WTC11 (cell line): ENCODE measurements at regions not wholly inside any gene's neighbourhood (a gene's known extent, or its start where the extent isn't known, plus 50 kb on each side); places are given as distances from the start of the nearest gene placed in this dataset.
A peak's percentile ranks its signal among the peaks of the same experiment; 100 is the strongest.

Source experiments
- ATF1 ChIP-seq: sonication (generic); formaldehyde crosslinking; IDR thresholded peaks from 2 replicates; pipeline ENCODE4 v1.8.1; 2023; ENCODE audit warnings: mild to moderate bottlenecking, moderate library complexity, missing genetic modification reagents
- CREM ChIP-seq: sonication (generic); formaldehyde crosslinking; IDR thresholded peaks from 2 replicates; pipeline ENCODE4 v1.8.1; 2022; ENCODE audit warnings: mild to moderate bottlenecking, missing genetic modification reagents, moderate library complexity
- ELF4 ChIP-seq: sonication (generic); formaldehyde crosslinking; IDR thresholded peaks from 2 replicates; pipeline ENCODE4 v1.8.1; 2022; ENCODE audit warnings: low read depth, mild to moderate bottlenecking, moderate library complexity, missing genetic modification reagents
- GTF2I ChIP-seq: fragments of 250-450 bp; sonication (Bioruptor Pico); conservative IDR thresholded peaks from 2 replicates; pipeline ENCODE4 v1.4.0; 2021; ENCODE audit warnings: mild to moderate bottlenecking
- HMGA2 ChIP-seq: fragments of 250-450 bp; sonication (Bioruptor Pico); IDR thresholded peaks from 2 replicates; pipeline ENCODE4 v1.4.0; 2021; ENCODE audit warnings: mild to moderate bottlenecking, moderate library complexity
- NFE2L1 ChIP-seq: sonication (generic); formaldehyde crosslinking; IDR thresholded peaks from 2 replicates; pipeline ENCODE4 v1.8.1; 2023; ENCODE audit warnings: missing genetic modification reagents
- NR1H2 ChIP-seq: sonication (generic); formaldehyde crosslinking; IDR thresholded peaks from 2 replicates; pipeline ENCODE4 v1.9.0; 2021; ENCODE audit warnings: mild to moderate bottlenecking, moderate library complexity, missing genetic modification reagents
- NR2C2 ChIP-seq: sonication (generic); formaldehyde crosslinking; IDR thresholded peaks from 2 replicates; pipeline ENCODE4 v1.8.0; 2022; ENCODE audit warnings: mild to moderate bottlenecking, missing genetic modification reagents
- SMAD3 ChIP-seq: sonication (generic); formaldehyde crosslinking; IDR thresholded peaks from 2 replicates; pipeline ENCODE4 v1.8.0; 2022; ENCODE audit warnings: missing genetic modification reagents, mild to moderate bottlenecking, borderline replicate concordance
- TCF7 ChIP-seq: sonication (generic); formaldehyde crosslinking; IDR thresholded peaks from 2 replicates; pipeline ENCODE4 v1.8.0; 2022; ENCODE audit warnings: mild to moderate bottlenecking, low read depth, missing genetic modification reagents, moderate library complexity
- TEAD1 ChIP-seq: sonication (generic); formaldehyde crosslinking; IDR thresholded peaks from 2 replicates; pipeline ENCODE4 v1.8.0; 2022; ENCODE audit warnings: mild to moderate bottlenecking, missing genetic modification reagents
- ZNF121 ChIP-seq: sonication (generic); formaldehyde crosslinking; IDR thresholded peaks from 2 replicates; pipeline ENCODE4 v1.8.0; 2023; ENCODE audit warnings: missing genetic modification reagents
- ZNF232 ChIP-seq: sonication (generic); formaldehyde crosslinking; IDR thresholded peaks from 2 replicates; pipeline ENCODE4 v1.8.0; 2022; ENCODE audit warnings: mild to moderate bottlenecking, missing genetic modification reagents
- ZNF263 ChIP-seq: sonication (generic); formaldehyde crosslinking; IDR thresholded peaks from 2 replicates; pipeline ENCODE4 v1.8.1; 2022; ENCODE audit warnings: low read depth, mild to moderate bottlenecking, moderate library complexity, missing genetic modification reagents
- ZNF317 ChIP-seq: sonication (generic); formaldehyde crosslinking; IDR thresholded peaks from 2 replicates; pipeline ENCODE4 v1.8.1; 2023; ENCODE audit warnings: low read depth, mild to moderate bottlenecking, moderate library complexity, missing genetic modification reagents, borderline replicate concordance
- ZNF671 ChIP-seq: fragments of 250-450 bp; sonication (Bioruptor Pico); IDR thresholded peaks from 2 replicates; pipeline ENCODE4 v1.8.0; 2021; ENCODE audit warnings: mild to moderate bottlenecking
- TF ChIP-seq, protein P1 (sequence below): fragments of 250-450 bp; sonication (Bioruptor Pico); IDR thresholded peaks from 2 replicates; pipeline ENCODE4 v1.9.0; 2021; ENCODE audit warnings: mild to moderate bottlenecking
- TF ChIP-seq, protein P2 (sequence below): sonication (generic); formaldehyde crosslinking; IDR thresholded peaks from 2 replicates; pipeline ENCODE4 v1.8.1; 2022; ENCODE audit warnings: mild to moderate bottlenecking, missing genetic modification reagents, moderate library complexity, borderline replicate concordance
- TF ChIP-seq, protein P3 (sequence below): sonication (generic); formaldehyde crosslinking; IDR thresholded peaks from 2 replicates; pipeline ENCODE4 v1.8.1; 2022; ENCODE audit warnings: mild to moderate bottlenecking, moderate library complexity, missing genetic modification reagents
- TF ChIP-seq, protein P4 (sequence below): sonication (generic); formaldehyde crosslinking; IDR thresholded peaks from 2 replicates; pipeline ENCODE4 v1.8.1; 2022; ENCODE audit warnings: low read depth, missing genetic modification reagents, borderline replicate concordance
- TF ChIP-seq, protein P5 (sequence below): sonication (generic); formaldehyde crosslinking; IDR thresholded peaks from 2 replicates; pipeline ENCODE4 v1.8.1; 2023; ENCODE audit warnings: mild to moderate bottlenecking, moderate library complexity, missing genetic modification reagents
- TF ChIP-seq, protein P6 (sequence below): sonication (generic); formaldehyde crosslinking; IDR thresholded peaks from 2 replicates; pipeline ENCODE4 v1.8.0; 2023; ENCODE audit warnings: missing genetic modification reagents
- TF ChIP-seq, protein P7 (sequence below): sonication (generic); formaldehyde crosslinking; conservative IDR thresholded peaks from 2 replicates; pipeline ENCODE4 v1.8.1; 2023; ENCODE audit warnings: mild to moderate bottlenecking, low read depth, missing genetic modification reagents, moderate library complexity
- TF ChIP-seq, protein P8 (sequence below): sonication (generic); formaldehyde crosslinking; IDR thresholded peaks from 2 replicates; pipeline ENCODE4 v1.8.0; 2022; ENCODE audit warnings: mild to moderate bottlenecking, missing genetic modification reagents
- TF ChIP-seq, protein P9 (sequence below): fragments of 200-600 bp; IDR thresholded peaks from 2 replicates; pipeline ENCODE4 v1.8.0; 2022; ENCODE audit warnings: antibody characterized with exemption
- TF ChIP-seq, protein P10 (sequence below): sonication (generic); formaldehyde crosslinking; IDR thresholded peaks from 2 replicates; pipeline ENCODE4 v1.8.0; 2022; ENCODE audit warnings: mild to moderate bottlenecking, missing genetic modification reagents

DNA sequence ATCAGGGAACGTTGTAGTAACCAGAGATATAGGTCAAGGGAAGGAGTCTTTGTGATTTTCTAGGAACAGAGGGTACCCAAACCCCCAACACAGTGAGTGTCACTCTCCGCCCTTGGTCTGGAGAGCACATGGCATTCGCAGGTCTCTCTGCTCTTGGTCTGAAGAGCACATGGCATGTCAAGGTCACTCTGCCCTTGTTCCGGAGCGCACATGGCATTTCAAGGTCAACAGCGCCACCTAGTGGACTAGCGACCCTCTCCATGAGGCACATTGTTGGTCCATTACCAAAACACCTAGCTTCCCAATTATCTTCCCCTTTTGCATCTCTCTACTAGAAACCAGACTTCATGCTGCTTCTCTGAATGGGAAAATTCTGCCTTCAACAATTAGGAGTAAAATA lies 260.0 kb downstream of the C6orf118 start (continued):
- TF ChIP-seq, protein P1, sequence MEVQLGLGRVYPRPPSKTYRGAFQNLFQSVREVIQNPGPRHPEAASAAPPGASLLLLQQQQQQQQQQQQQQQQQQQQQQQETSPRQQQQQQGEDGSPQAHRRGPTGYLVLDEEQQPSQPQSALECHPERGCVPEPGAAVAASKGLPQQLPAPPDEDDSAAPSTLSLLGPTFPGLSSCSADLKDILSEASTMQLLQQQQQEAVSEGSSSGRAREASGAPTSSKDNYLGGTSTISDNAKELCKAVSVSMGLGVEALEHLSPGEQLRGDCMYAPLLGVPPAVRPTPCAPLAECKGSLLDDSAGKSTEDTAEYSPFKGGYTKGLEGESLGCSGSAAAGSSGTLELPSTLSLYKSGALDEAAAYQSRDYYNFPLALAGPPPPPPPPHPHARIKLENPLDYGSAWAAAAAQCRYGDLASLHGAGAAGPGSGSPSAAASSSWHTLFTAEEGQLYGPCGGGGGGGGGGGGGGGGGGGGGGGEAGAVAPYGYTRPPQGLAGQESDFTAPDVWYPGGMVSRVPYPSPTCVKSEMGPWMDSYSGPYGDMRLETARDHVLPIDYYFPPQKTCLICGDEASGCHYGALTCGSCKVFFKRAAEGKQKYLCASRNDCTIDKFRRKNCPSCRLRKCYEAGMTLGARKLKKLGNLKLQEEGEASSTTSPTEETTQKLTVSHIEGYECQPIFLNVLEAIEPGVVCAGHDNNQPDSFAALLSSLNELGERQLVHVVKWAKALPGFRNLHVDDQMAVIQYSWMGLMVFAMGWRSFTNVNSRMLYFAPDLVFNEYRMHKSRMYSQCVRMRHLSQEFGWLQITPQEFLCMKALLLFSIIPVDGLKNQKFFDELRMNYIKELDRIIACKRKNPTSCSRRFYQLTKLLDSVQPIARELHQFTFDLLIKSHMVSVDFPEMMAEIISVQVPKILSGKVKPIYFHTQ (CRISPR knock-in tag), result no peak
- TF ChIP-seq, protein P2, sequence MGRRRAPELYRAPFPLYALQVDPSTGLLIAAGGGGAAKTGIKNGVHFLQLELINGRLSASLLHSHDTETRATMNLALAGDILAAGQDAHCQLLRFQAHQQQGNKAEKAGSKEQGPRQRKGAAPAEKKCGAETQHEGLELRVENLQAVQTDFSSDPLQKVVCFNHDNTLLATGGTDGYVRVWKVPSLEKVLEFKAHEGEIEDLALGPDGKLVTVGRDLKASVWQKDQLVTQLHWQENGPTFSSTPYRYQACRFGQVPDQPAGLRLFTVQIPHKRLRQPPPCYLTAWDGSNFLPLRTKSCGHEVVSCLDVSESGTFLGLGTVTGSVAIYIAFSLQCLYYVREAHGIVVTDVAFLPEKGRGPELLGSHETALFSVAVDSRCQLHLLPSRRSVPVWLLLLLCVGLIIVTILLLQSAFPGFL, result no peak
- TF ChIP-seq, protein P3, sequence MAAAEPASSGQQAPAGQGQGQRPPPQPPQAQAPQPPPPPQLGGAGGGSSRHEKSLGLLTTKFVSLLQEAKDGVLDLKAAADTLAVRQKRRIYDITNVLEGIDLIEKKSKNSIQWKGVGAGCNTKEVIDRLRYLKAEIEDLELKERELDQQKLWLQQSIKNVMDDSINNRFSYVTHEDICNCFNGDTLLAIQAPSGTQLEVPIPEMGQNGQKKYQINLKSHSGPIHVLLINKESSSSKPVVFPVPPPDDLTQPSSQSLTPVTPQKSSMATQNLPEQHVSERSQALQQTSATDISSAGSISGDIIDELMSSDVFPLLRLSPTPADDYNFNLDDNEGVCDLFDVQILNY, result no peak
- TF ChIP-seq, protein P4, sequence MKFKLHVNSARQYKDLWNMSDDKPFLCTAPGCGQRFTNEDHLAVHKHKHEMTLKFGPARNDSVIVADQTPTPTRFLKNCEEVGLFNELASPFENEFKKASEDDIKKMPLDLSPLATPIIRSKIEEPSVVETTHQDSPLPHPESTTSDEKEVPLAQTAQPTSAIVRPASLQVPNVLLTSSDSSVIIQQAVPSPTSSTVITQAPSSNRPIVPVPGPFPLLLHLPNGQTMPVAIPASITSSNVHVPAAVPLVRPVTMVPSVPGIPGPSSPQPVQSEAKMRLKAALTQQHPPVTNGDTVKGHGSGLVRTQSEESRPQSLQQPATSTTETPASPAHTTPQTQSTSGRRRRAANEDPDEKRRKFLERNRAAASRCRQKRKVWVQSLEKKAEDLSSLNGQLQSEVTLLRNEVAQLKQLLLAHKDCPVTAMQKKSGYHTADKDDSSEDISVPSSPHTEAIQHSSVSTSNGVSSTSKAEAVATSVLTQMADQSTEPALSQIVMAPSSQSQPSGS (CRISPR knock-in tag), result no peak
- TF ChIP-seq ZNF263 (CRISPR knock-in tag) (no peak), ELF4 (CRISPR knock-in tag) (no peak), SMAD3 (CRISPR knock-in tag) (peak; percentile 93), TCF7 (no peak), NFE2L1 (CRISPR knock-in tag) (peak; percentile 81; the same call in 1 of the 2 replicates), GTF2I (CRISPR knock-in tag) (no peak), HMGA2 (no peak), ZNF317 (CRISPR knock-in tag) (no peak), NR2C2 (CRISPR knock-in tag) (no peak), ZNF671 (no peak), NR1H2 (no peak), ZNF121 (no peak), CREM (CRISPR knock-in tag) (0 out of 2 replicates have a peak, but pooled peaks have one; percentile 23), TEAD1 (CRISPR knock-in tag) (peak; percentile 79; the same call in 1 of the 2 replicates), ZNF232 (CRISPR knock-in tag) (peak; percentile 86; the same call in 1 of the 2 replicates), ATF1 (CRISPR knock-in tag) (no peak)
- TF ChIP-seq, protein P5, sequence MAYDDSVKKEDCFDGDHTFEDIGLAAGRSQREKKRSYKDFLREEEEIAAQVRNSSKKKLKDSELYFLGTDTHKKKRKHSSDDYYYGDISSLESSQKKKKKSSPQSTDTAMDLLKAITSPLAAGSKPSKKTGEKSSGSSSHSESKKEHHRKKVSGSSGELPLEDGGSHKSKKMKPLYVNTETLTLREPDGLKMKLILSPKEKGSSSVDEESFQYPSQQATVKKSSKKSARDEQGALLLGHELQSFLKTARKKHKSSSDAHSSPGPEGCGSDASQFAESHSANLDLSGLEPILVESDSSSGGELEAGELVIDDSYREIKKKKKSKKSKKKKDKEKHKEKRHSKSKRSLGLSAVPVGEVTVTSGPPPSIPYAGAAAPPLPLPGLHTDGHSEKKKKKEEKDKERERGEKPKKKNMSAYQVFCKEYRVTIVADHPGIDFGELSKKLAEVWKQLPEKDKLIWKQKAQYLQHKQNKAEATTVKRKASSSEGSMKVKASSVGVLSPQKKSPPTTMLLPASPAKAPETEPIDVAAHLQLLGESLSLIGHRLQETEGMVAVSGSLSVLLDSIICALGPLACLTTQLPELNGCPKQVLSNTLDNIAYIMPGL (CRISPR knock-in tag), result no peak
- TF ChIP-seq, protein P6, sequence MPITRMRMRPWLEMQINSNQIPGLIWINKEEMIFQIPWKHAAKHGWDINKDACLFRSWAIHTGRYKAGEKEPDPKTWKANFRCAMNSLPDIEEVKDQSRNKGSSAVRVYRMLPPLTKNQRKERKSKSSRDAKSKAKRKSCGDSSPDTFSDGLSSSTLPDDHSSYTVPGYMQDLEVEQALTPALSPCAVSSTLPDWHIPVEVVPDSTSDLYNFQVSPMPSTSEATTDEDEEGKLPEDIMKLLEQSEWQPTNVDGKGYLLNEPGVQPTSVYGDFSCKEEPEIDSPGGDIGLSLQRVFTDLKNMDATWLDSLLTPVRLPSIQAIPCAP, result no peak
- TF ChIP-seq, protein P7, sequence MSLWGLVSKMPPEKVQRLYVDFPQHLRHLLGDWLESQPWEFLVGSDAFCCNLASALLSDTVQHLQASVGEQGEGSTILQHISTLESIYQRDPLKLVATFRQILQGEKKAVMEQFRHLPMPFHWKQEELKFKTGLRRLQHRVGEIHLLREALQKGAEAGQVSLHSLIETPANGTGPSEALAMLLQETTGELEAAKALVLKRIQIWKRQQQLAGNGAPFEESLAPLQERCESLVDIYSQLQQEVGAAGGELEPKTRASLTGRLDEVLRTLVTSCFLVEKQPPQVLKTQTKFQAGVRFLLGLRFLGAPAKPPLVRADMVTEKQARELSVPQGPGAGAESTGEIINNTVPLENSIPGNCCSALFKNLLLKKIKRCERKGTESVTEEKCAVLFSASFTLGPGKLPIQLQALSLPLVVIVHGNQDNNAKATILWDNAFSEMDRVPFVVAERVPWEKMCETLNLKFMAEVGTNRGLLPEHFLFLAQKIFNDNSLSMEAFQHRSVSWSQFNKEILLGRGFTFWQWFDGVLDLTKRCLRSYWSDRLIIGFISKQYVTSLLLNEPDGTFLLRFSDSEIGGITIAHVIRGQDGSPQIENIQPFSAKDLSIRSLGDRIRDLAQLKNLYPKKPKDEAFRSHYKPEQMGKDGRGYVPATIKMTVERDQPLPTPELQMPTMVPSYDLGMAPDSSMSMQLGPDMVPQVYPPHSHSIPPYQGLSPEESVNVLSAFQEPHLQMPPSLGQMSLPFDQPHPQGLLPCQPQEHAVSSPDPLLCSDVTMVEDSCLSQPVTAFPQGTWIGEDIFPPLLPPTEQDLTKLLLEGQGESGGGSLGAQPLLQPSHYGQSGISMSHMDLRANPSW, result no peak
- TF ChIP-seq, protein P8, sequence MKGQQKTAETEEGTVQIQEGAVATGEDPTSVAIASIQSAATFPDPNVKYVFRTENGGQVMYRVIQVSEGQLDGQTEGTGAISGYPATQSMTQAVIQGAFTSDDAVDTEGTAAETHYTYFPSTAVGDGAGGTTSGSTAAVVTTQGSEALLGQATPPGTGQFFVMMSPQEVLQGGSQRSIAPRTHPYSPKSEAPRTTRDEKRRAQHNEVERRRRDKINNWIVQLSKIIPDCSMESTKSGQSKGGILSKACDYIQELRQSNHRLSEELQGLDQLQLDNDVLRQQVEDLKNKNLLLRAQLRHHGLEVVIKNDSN (CRISPR knock-in tag), result no peak
- TF ChIP-seq, protein P9, sequence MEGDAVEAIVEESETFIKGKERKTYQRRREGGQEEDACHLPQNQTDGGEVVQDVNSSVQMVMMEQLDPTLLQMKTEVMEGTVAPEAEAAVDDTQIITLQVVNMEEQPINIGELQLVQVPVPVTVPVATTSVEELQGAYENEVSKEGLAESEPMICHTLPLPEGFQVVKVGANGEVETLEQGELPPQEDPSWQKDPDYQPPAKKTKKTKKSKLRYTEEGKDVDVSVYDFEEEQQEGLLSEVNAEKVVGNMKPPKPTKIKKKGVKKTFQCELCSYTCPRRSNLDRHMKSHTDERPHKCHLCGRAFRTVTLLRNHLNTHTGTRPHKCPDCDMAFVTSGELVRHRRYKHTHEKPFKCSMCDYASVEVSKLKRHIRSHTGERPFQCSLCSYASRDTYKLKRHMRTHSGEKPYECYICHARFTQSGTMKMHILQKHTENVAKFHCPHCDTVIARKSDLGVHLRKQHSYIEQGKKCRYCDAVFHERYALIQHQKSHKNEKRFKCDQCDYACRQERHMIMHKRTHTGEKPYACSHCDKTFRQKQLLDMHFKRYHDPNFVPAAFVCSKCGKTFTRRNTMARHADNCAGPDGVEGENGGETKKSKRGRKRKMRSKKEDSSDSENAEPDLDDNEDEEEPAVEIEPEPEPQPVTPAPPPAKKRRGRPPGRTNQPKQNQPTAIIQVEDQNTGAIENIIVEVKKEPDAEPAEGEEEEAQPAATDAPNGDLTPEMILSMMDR, result peak; percentile 91
- TF ChIP-seq, protein P10, sequence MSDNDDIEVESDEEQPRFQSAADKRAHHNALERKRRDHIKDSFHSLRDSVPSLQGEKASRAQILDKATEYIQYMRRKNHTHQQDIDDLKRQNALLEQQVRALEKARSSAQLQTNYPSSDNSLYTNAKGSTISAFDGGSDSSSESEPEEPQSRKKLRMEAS, result peak; percentile 98
